Activated CD8-positive, alpha-beta T cell treated with anti-CD3 and anti-CD28 coated beads, Interleukin-2, amount 10 ng/mL, durations not matched to agents 7 days and 5 days (primary cell): ENCODE measurements at regions not wholly inside any gene's neighbourhood (a gene's known extent, or its start where the extent isn't known, plus 50 kb on each side); places are given as distances from the start of the nearest gene placed in this dataset.

ENCODE experiments used
- ATAC-seq: fragments of 150-1000 bp; cut with Tn5 transposase; one replicate; pipeline ENCODE4 v1.10.0; 2021; ENCODE audit warnings: moderate library complexity
- CTCF ChIA-PET: fragments of 350-600 bp; sonication (Branson Sonifier 250); formaldehyde crosslinking; loops from one replicate; lab custom pipeline; 2021; ENCODE audit warnings: antibody characterized with exemption; lab: Charles Lee
- POLR2A ChIA-PET: fragments of 350-600 bp; sonication (Branson Sonifier 250); formaldehyde crosslinking; loops from one replicate; lab custom pipeline; 2021; ENCODE audit warnings: antibody characterized with exemption; lab: Charles Lee
- DNase-seq: peaks from one replicate; pipeline ENCODE4 v3.0.0-alpha.2; 2020
- H3K27ac Mint-ChIP-seq: one replicate; pipeline ENCODE4 v1.8.0; 2021; ENCODE audit warnings: mild to moderate bottlenecking, mixed read lengths
- H3K27me3 Mint-ChIP-seq: one replicate; pipeline ENCODE4 v1.8.0; 2021; ENCODE audit warnings: low read depth, mixed read lengths
- H3K36me3 Mint-ChIP-seq: one replicate; pipeline ENCODE4 v1.8.0; 2021; ENCODE audit warnings: low read depth, mixed read lengths
- H3K4me1 Mint-ChIP-seq: one replicate; pipeline ENCODE4 v1.8.0; 2021; ENCODE audit warnings: low read depth, mixed read lengths
- H3K4me3 Mint-ChIP-seq: one replicate; pipeline ENCODE4 v1.8.0; 2021; ENCODE audit warnings: mild to moderate bottlenecking, mixed read lengths
- H3K9me3 Mint-ChIP-seq: one replicate; pipeline ENCODE4 v1.8.0; 2022; ENCODE audit warnings: mixed read lengths; ENCODE audit not compliant: insufficient read depth

DNA sequence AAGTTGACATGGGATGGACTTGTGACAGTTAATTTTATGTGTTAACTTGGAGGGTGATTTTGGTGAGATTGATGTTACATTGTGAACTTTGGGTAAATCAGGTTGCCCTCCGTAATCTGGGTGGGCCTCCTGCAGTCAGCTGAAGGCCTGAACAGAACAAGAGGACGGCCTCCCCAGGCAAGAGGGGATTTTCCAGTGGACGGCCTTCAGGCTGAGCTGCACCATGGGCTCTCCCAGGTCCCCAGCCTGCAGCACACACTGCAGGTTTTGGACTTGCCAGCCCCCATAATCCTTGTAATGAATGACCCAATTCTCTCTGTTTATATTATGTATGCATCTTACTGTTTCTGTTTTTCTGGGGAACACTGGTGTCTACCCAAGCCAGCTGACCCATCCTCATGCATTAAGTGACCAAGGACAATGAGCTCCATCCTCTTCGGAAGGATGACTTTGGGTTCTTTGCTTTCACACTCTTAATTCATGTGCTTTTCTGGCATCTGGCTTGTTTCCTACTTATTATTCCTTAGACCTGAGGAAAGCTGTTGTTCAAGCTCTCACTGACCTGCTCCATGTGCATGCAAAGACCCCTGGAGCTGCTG is 64.2 kb downstream of the DACT2 start:
- Mint-ChIP-seq H3K36me3 (no peaks in the 10 kb centered on the region), H3K4me3 (no peak overlapping the region), H3K9me3 (no peaks in the 10 kb centered on the region), H3K27ac (no peak overlapping the region), H3K4me1 (no peaks in the 10 kb centered on the region), H3K27me3 (no peaks in the 10 kb centered on the region)
- ChIA-PET CTCF (no interaction called here), POLR2A (no interaction called here)
- no peak for DNase-seq
- ATAC-seq, result no peak

DNA sequence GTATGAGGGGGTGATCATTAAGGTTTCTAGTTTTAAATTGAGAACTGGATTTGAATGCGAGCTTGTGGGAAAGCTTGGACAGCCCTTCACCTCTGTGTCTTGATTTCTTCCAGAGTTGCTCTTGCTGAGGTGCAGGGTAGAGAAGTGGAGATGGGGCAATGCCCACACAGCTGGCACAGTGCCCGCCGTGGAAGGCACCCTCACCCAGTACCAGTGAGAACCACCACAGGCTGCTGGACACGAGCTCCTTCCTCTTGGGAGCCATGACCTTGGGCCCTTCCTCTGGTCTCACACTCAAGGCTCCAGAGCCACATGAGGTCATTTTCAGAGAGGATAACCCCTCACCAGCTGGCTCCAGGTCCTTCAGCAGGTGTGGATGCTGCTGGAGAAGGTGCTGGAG is 67.3 kb downstream of the DACT2 start:
- POLR2A ChIA-PET, result no interaction called here
- ATAC-seq (no peak), DNase-seq (no peak)
- Mint-ChIP-seq H3K4me3 (no peak overlapping the region), H3K27me3 (no peaks in the 10 kb centered on the region), H3K27ac (no peak overlapping the region), H3K9me3 (no peaks in the 10 kb centered on the region), H3K4me1 (no peaks in the 10 kb centered on the region), H3K36me3 (no peaks in the 10 kb centered on the region)
- CTCF ChIA-PET, result no interaction called here

DNA sequence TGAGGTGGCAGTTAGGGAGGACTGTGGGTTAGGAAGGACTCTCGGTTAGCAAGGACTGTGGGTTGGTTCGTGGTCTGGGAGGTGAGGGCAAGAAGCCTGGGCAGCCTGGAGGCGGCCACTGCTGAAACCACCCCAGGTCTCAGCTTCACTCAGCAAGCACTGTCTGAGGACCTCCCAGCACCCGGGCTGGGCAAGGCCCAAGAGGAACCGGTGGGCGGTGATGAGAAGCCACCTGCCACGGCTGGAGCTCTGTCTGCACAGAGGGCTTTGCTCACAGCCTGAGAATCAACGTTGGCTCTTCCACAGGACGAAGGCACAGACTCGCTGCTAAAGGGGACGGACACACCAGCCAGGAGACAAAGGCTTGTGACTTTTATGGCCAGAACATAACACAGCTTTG is 69.3 kb downstream of the DACT2 start:
- Mint-ChIP-seq H3K27me3 (no peaks in the 10 kb centered on the region), H3K27ac (no peak overlapping the region), H3K4me1 (no peaks in the 10 kb centered on the region), H3K4me3 (no peak overlapping the region), H3K9me3 (no peaks in the 10 kb centered on the region), H3K36me3 (no peaks in the 10 kb centered on the region)
- ChIA-PET CTCF (no interaction called here), POLR2A (no interaction called here)
- ATAC-seq (no peak), DNase-seq (no peak)

DNA sequence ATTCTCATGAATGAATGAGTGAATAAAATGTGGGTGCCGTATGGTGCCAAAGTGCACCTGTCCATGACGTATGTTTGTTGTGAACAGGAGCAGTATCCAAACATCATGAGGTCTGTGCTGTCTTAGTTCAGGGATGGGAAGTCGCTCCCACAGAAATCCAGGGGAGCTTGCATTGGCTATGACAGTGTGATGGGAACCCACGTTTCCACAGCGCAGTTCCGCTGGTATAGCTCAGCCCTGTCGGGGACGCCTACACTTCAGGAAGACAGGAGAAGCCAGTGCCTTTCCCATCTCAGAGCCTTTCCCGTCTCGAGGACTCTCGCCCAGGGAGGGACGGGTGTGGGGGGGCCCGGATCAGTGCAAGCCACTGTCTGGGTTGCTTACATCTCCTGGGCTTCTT is 69.8 kb downstream of the DACT2 start:
- Mint-ChIP-seq H3K36me3 (no peaks in the 10 kb centered on the region), H3K27me3 (no peaks in the 10 kb centered on the region), H3K27ac (no peak overlapping the region), H3K9me3 (no peaks in the 10 kb centered on the region), H3K4me3 (no peak overlapping the region), H3K4me1 (no peaks in the 10 kb centered on the region)
- DNase-seq (no peak), ATAC-seq (no peak)
- ChIA-PET CTCF (no interaction called here), POLR2A (no interaction called here)

DNA sequence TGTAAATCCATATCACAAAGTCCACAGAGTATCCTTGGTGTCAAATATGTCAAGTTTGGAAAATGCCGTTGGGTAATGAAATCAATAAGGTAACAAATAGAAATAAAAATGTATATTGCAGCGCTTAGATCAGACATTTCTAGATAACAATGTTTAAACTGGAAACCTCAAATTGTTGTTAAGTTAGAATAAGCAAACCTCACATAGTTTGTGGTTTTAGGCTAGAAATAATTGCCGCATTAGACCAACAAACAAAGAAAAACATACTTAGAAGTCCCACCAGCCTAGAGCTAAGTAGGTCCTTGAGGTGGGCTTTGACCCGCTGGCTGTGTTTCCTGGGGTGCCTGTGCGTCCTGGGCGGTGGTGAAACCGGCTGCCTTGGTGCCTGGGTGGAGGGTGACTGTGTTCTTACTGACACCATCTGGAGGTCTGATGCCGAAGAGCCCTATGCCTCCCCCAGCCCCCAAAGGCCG is 71.4 kb downstream of the DACT2 start:
- H3K4me3 Mint-ChIP-seq, result no peak overlapping the region
- DNase-seq, result no peak
- ATAC-seq, result no peak
- no peak overlapping the region for H3K27ac Mint-ChIP-seq
- no peaks in the 10 kb centered on the region for H3K9me3 Mint-ChIP-seq
- H3K27me3 Mint-ChIP-seq, result no peaks in the 10 kb centered on the region
- ChIA-PET CTCF (no interaction called here), POLR2A (no interaction called here)
- H3K36me3 Mint-ChIP-seq, result no peaks in the 10 kb centered on the region
- no peaks in the 10 kb centered on the region for H3K4me1 Mint-ChIP-seq

DNA sequence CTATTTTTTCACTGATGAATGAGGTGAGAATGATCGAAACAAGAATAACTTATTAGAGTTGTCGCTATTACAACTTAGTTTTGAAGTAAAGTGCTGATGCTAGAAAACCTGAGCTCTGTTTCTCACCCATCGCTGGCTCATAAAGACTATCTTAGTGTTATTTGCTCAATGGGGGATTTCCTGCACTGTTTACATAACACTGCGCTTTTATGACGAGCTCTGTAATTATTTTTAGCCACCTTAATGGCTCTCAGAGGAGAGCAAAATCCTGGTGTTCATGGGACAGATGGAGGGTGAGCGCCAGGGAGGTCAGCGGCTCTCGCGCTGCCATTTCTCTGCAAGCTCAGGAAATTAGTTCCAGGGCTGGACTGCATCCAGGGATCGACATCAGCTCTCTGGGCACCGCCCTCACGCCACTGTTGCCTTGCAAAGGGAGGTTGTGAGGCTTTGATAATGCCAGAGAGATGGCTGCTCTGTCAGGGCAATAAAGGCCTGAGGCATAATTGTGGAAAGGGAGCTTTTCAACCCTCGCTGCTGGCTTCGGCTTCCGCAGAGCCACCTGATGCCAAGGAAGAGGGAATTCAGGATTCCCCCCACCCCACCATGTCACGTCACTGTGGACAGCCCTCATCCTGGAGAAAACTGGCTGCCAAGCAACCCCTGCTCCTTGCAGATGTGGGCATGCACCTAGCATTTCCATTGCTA is 72.0 kb downstream of the DACT2 start:
- H3K36me3 Mint-ChIP-seq, result no peaks in the 10 kb centered on the region
- H3K27ac Mint-ChIP-seq, result no peak overlapping the region
- H3K9me3 Mint-ChIP-seq, result no peaks in the 10 kb centered on the region
- POLR2A ChIA-PET, result no interaction called here
- no peak overlapping the region for H3K4me3 Mint-ChIP-seq
- CTCF ChIA-PET, result no interaction called here
- ATAC-seq (no peak), DNase-seq (no peak)
- no peaks in the 10 kb centered on the region for H3K4me1 Mint-ChIP-seq
- no peaks in the 10 kb centered on the region for H3K27me3 Mint-ChIP-seq

DNA sequence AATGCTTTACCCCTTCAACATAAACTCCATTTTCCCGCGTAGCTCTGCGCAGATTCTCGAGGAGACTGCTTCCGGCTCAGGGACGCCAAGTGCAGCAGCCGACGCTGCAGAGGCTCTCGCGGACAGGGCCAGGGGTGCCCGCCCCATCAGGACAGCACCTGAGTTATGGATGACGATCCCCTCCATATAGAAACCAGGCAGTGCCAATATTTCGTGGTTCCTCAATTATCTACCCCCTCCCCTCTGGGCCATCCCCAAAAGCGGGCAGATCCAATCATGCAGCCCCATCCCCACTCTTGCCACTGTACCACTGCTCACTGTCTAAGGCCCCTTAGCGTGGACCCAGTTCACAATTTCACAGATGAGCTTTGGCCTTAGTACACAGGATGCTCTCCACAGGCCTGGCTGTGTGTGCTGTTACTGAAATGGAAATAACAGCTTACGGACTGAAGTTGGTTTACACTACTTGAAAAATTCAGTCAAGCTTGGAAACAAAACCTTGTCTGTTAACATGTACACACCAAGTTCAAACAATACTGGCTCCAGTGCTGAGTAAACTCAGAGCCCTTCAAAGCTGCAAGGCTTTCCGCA is 74.5 kb downstream of the DACT2 start:
- DNase-seq, result no peak
- Mint-ChIP-seq H3K36me3 (no peaks in the 10 kb centered on the region), H3K4me3 (no peak overlapping the region), H3K4me1 (no peaks in the 10 kb centered on the region), H3K9me3 (no peaks in the 10 kb centered on the region), H3K27me3 (no peaks in the 10 kb centered on the region), H3K27ac (no peak overlapping the region)
- no peak for ATAC-seq
- CTCF ChIA-PET, result no interaction called here
- POLR2A ChIA-PET, result no interaction called here

DNA sequence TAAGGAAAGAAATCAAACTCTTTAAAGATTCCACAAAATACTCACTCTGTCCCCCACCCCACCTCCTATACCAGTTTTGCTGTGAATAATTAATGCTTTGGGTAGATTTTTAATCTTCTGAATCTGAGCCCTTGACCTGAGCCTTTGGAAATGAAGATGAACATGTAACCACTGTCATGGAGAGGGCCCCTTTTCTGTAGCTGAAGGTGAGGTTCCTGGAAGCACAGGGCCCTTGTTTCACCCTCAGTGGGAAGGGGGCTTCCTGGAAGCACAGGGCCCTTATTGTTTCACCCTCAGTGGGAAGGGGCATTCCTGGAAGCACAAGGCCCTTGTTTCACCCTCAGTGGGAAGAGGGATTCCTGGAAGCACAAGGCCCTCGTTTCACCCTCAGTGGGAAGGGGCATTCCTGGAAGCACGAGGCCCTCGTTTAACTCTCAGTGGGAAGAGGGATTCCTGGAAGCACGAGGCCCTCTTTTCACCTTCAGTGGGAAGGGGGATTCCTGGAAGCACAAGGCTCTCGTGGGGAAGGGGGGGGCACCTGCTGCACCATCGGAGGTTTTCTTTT is 75.7 kb downstream of the DACT2 start:
- ChIA-PET POLR2A (no interaction called here), CTCF (no interaction called here)
- H3K4me1 Mint-ChIP-seq, result no peaks in the 10 kb centered on the region
- H3K9me3 Mint-ChIP-seq, result no peaks in the 10 kb centered on the region
- no peak for DNase-seq
- no peak for ATAC-seq
- H3K27me3 Mint-ChIP-seq, result no peaks in the 10 kb centered on the region
- no peak overlapping the region for H3K27ac Mint-ChIP-seq
- no peaks in the 10 kb centered on the region for H3K36me3 Mint-ChIP-seq
- H3K4me3 Mint-ChIP-seq, result no peak overlapping the region

DNA sequence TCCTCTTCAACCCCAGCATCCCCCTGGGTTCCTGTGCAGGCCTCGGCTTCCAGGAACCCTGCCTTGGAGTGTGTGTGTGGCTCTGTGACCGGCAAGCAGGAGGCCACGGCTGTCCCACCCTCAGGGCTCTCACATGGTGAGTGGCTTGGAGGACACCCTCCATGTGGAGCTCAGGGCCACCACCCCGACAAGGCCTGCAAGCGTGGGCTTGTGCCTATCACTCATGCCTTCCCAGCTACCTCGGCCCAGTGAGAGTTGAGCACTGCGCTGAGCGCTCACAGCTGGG is 76.7 kb downstream of the DACT2 start:
- CTCF ChIA-PET, result no interaction called here
- H3K4me3 Mint-ChIP-seq, result no peak overlapping the region
- H3K36me3 Mint-ChIP-seq, result no peaks in the 10 kb centered on the region
- POLR2A ChIA-PET, result no interaction called here
- no peaks in the 10 kb centered on the region for H3K4me1 Mint-ChIP-seq
- no peaks in the 10 kb centered on the region for H3K27me3 Mint-ChIP-seq
- ATAC-seq (no peak), DNase-seq (no peak)
- H3K9me3 Mint-ChIP-seq, result no peaks in the 10 kb centered on the region
- H3K27ac Mint-ChIP-seq, result no peak overlapping the region

DNA sequence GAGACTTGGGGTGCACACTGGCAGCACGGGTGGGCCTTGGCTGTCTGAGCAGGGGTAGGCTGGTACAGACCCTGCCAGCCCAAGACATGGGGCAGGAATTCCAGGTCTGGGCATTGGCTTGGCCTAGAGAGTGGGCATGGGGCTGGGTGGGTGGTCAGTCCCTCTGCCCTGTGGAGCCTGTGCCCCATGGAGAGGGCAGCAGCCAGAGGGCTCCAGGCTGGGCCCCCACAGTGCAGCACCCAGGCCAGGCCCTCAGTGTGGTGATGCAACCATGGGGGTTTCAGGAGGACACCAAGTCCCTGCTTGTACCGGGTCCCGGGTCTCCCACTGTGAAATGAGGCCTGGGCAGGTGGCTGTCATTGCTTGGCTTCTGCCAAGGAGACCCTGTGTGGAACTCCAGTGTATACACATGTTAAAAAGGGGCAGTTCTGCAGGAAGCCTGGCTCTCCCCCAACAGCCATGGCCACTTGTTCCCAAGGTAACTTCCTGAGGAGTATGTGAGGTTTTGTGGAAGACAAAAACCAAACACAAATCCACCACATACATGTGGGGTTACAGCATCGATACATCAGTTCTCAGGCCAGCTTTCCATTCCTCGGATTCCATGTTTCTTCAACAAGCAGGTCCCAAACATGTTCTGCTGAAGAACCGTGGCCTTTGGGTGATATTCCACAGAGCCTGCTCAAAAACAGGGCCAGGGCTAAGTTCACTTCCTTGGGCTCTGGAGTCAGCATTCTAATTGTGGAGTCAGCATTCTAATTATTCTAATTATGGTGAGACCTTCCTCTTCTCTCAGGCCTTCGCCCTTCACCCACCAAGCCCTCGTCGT is 77.3 kb downstream of the DACT2 start:
- CTCF ChIA-PET, result no interaction called here
- H3K36me3 Mint-ChIP-seq, result no peaks in the 10 kb centered on the region

DNA sequence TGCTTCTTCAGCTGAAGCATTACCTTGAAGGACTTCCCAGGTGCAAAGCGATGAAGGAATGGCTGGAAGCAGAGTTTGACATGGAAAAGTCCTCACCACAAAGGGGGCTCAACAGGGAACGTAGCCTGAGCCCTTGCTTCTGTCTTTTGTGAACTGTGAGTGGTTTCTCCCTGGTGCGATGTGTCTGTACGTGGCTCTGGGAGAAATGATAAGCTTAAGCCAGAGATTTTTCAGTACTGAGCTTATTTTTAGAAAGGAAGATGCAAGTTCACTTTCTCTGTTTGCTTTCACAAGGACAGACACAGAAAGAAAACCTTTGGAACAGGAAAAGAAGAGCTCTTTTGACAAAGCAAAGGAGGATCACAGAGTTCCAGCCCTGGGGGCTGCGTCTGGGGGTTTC is 79.4 kb downstream of the DACT2 start:
- ChIA-PET CTCF (no interaction called here), POLR2A (interaction anchor here (0.5 kb wide), 1 partner anchor 423 kb away, joined by 6 read pairs; no protein-coding TSS in a partner anchor)
- DNase-seq (no peak), ATAC-seq (no peak)
- Mint-ChIP-seq H3K4me1 (no peaks in the 10 kb centered on the region), H3K9me3 (no peaks in the 10 kb centered on the region), H3K27me3 (no peaks in the 10 kb centered on the region), H3K4me3 (no peak overlapping the region), H3K36me3 (no peaks in the 10 kb centered on the region), H3K27ac (no peak overlapping the region)

More for the DNA sequence above, 77.3 kb downstream of the DACT2 start:
- Mint-ChIP-seq H3K27me3 (no peaks in the 10 kb centered on the region), H3K27ac (no peak overlapping the region), H3K4me1 (no peaks in the 10 kb centered on the region), H3K9me3 (no peaks in the 10 kb centered on the region), H3K4me3 (no peak overlapping the region)
- no peak for DNase-seq
- ATAC-seq, result no peak
- POLR2A ChIA-PET, result no interaction called here
